Skeletal muscle tissue (tissue), 3 donors: ENCODE measurements at regions not wholly inside any gene's neighbourhood (a gene's known extent, or its start where the extent isn't known, plus 50 kb on each side); places are given as distances from the start of the nearest gene placed in this dataset.
"Not testable (repeated sequence)": the region's sequence is repeated elsewhere in the genome, so short reads cannot be mapped to it uniquely, and the experiment has no call there.

ENCODE experiments used
- H3K27ac ChIP-seq: one replicate; pipeline ENCODE4 v1.7.0; 2013; ENCODE audit warnings: mild to moderate bottlenecking, low read depth, low read length, inconsistent platforms
- H3K27me3 ChIP-seq, 3 donors: one replicate each; pipeline ENCODE4 v1.7.0; 2013; ENCODE audit warnings: low read length in 3 of 3; ENCODE audit not compliant: control insufficient read depth in 3 of 3, insufficient read depth in 3 of 3
- H3K36me3 ChIP-seq, 3 donors: one replicate each; pipeline ENCODE4 v1.7.0; 2013; ENCODE audit warnings: low read length in 3 of 3; ENCODE audit not compliant: control insufficient read depth in 3 of 3, insufficient read depth in 3 of 3
- H3K4me1 ChIP-seq, 3 donors: one replicate each; pipeline ENCODE4 v1.7.0; 2013; ENCODE audit warnings: low read length in 3 of 3, mild to moderate bottlenecking in 3 of 3; ENCODE audit not compliant: control insufficient read depth in 3 of 3, insufficient read depth in 3 of 3
- H3K4me3 ChIP-seq, 3 donors: one replicate each; pipeline ENCODE4 v1.7.0; 2013; ENCODE audit warnings: low read length in 3 of 3
- H3K9ac ChIP-seq, 3 donors: one replicate each; pipeline ENCODE4 v1.7.0; 2013; ENCODE audit warnings: low read length in 3 of 3, mild to moderate bottlenecking in 3 of 3, moderate library complexity in 2 of 3, low read depth in 1 of 3
- H3K9me3 ChIP-seq, 3 donors: one replicate each; pipeline ENCODE4 v1.7.0; 2013; ENCODE audit warnings: low read length in 3 of 3; ENCODE audit not compliant: control insufficient read depth in 3 of 3
- donor health status: Osteomylitis.

- Histone ChIP-seq H3K27me3 (peaks cover 0 to 5% (median 2%) of the 10 kb centered on the region in 3 donors), H3K27ac (no peak overlapping the region), H3K36me3 (no peaks in the 10 kb centered on the region), H3K9me3 (no peaks in the 10 kb centered on the region), H3K4me1 (peaks cover 5 to 14% (median 9%) of the 10 kb centered on the region in 3 donors), H3K4me3 (no peak overlapping the region), H3K9ac (no peak overlapping the region)
Measured at GRCh38 chr14:76701436-76701835, 59.8 kb upstream of the VASH1 start.

GRCh38 chr14:76701981-76702380 is 59.3 kb upstream of the VASH1 start:
- H3K36me3 ChIP-seq: no peaks in the 10 kb centered on the region
- H3K4me1 ChIP-seq: peaks cover 5 to 14% (median 9%) of the 10 kb centered on the region in 3 donors
- no peaks in the 10 kb centered on the region for H3K9me3 ChIP-seq
- H3K4me3 ChIP-seq: no peak overlapping the region
- no peak overlapping the region for H3K9ac ChIP-seq
- no peak overlapping the region for H3K27ac ChIP-seq
- peaks cover 0 to 5% (median 2%) of the 10 kb centered on the region in 3 donors for H3K27me3 ChIP-seq

- Histone ChIP-seq H3K9ac (no peak overlapping the region), H3K36me3 (no peaks in the 10 kb centered on the region), H3K4me1 (peaks cover 0 to 8% (median 5%) of the 10 kb centered on the region in 3 donors), H3K27me3 (peaks cover 0 to 5% (median 2%) of the 10 kb centered on the region in 3 donors), H3K27ac (no peak overlapping the region), H3K9me3 (no peaks in the 10 kb centered on the region), H3K4me3 (no peak overlapping the region)
Measured at GRCh38 chr14:76705214-76705613, 56.1 kb upstream of the VASH1 start.

- H3K36me3 ChIP-seq, H3K9ac ChIP-seq, H3K4me3 ChIP-seq, H3K9me3 ChIP-seq, H3K27ac ChIP-seq, H3K4me1 ChIP-seq, H3K27me3 ChIP-seq: not testable (repeated sequence)
Measured at GRCh38 chr14:76706207-76706606, 55.1 kb upstream of the VASH1 start.

- H3K27me3 ChIP-seq: peaks cover 0 to 5% (median 2%) of the 10 kb centered on the region in 3 donors
- H3K27ac ChIP-seq: no peak overlapping the region
- H3K36me3 ChIP-seq: no peaks in the 10 kb centered on the region
- no peaks in the 10 kb centered on the region for H3K9me3 ChIP-seq
- no peak overlapping the region for H3K9ac ChIP-seq
- peaks cover 0 to 4% (median 2%) of the 10 kb centered on the region in 3 donors for H3K4me1 ChIP-seq
- H3K4me3 ChIP-seq: no peak overlapping the region
Measured at GRCh38 chr14:76706811-76707210, 54.5 kb upstream of the VASH1 start.

GRCh38 chr14:76708028-76708427 is 53.2 kb upstream of the VASH1 start:
- H3K9ac ChIP-seq: no peak overlapping the region
- no peaks in the 10 kb centered on the region for H3K9me3 ChIP-seq
- no peak overlapping the region for H3K27ac ChIP-seq
- H3K27me3 ChIP-seq: peaks cover 0 to 5% (median 2%) of the 10 kb centered on the region in 3 donors
- no peak overlapping the region for H3K4me3 ChIP-seq
- no peaks in the 10 kb centered on the region for H3K36me3 ChIP-seq
- no peaks in the 10 kb centered on the region for H3K4me1 ChIP-seq

GRCh38 chr14:76708771-76709170 is 52.5 kb upstream of the VASH1 start:
- Histone ChIP-seq H3K36me3 (no peaks in the 10 kb centered on the region), H3K4me3 (no peak overlapping the region), H3K9me3 (no peaks in the 10 kb centered on the region), H3K27ac (no peak overlapping the region), H3K9ac (no peak overlapping the region), H3K27me3 (peaks cover 0 to 5% (median 2%) of the 10 kb centered on the region in 3 donors), H3K4me1 (no peaks in the 10 kb centered on the region)

GRCh38 chr14:76710056-76711010 is 50.9 kb upstream of the VASH1 start:
- Histone ChIP-seq H3K4me3 (no peak overlapping the region), H3K9ac (no peak overlapping the region), H3K27me3 (peaks cover 0 to 3% (median 0%) of the 10 kb centered on the region in 3 donors), H3K36me3 (no peaks in the 10 kb centered on the region), H3K9me3 (no peaks in the 10 kb centered on the region), H3K4me1 (peaks cover 0 to 2% (median 0%) of the 10 kb centered on the region in 3 donors), H3K27ac (no peak overlapping the region)
